Right lobe of liver (tissue), 4 donors: ENCODE measurements at regions not wholly inside any gene's neighbourhood (a gene's known extent, or its start where the extent isn't known, plus 50 kb on each side); places are given as distances from the start of the nearest gene placed in this dataset.

Experiments used
- CTCF ChIP-seq, 4 donors: fragments of 200-600 bp in 3 of 4; fragments of 450-650 bp in 1 of 4; IDR thresholded peaks; one replicate each; pipeline versions ENCODE4 v1.5.1 to v1.8.0; 2016 to 2022; ENCODE audit warnings: antibody characterized with exemption in 4 of 4, mild to moderate bottlenecking in 2 of 4
- POLR2A ChIP-seq: fragments of 450-650 bp; IDR thresholded peaks from one replicate; pipeline ENCODE4 v1.6.1; 2017; ENCODE audit warnings: antibody characterized with exemption, mild to moderate bottlenecking
- donor health status: DM: no; HTN: no; CAD: no.
- donor health status: DM: no; HTN: no; CAD: no.
- donor health status: DM: no; HTN: yes; CAD: no.

GRCh38 chr5:57764479-57765089 lies 282.0 kb upstream of the ACTBL2 start:
- TF ChIP-seq POLR2A (no peak), CTCF (IDR thresholded peaks at IDR 0.05) (no peak)
